ENCODE measurements at regions not wholly inside any gene's neighbourhood (a gene's known extent, or its start where the extent isn't known, plus 50 kb on each side); places are given as distances from the start of the nearest gene placed in this dataset.

GRCh38 chr3:68090571-68090970, 436.2 kb upstream of the SUCLG2 start:
- intact Hi-C loops (cut with micrococcal nuclease) = no loop called here
- H3K27me3 ChIP-seq (ENCODE audit: control insufficient read depth in 2 of 2, insufficient read depth in 2 of 2, low read length in 2 of 2) = no peaks in the 10 kb centered on the region
- no peak overlapping the region for H3K27ac Mint-ChIP-seq
- no peak overlapping the region for H3K27ac ChIP-seq (ENCODE audit: low read depth in 1 of 2, low read length in 2 of 2)
- no peak overlapping the region for H3K4me3 Mint-ChIP-seq
- no peaks in the 10 kb centered on the region for H3K4me1 Mint-ChIP-seq
- no peak overlapping the region for H2AFZ ChIP-seq (ENCODE audit: insufficient read depth, low read depth, low read length, poor library complexity, severe bottlenecking)
- no peaks in the 10 kb centered on the region for H3K79me2 ChIP-seq (ENCODE audit: insufficient read depth, low read length)
- H3K27me3 Mint-ChIP-seq (ENCODE audit: low read depth in 3 of 3) = no peaks in the 10 kb centered on the region
- H3K36me3 ChIP-seq (replicated peaks in 1 of 2; ENCODE audit: control insufficient read depth in 1 of 2, insufficient read depth in 2 of 2, low read length in 2 of 2) = no peaks in the 10 kb centered on the region
- no peaks in the 10 kb centered on the region for H3K9me3 ChIP-seq (replicated peaks in 1 of 2; ENCODE audit: control insufficient read depth in 1 of 2, insufficient read depth in 1 of 2, low read length in 2 of 2)
- no peaks in the 10 kb centered on the region for H3K4me1 ChIP-seq (ENCODE audit: control insufficient read depth in 1 of 2, insufficient read depth in 2 of 2, low read length in 2 of 2)
- peaks cover 0 to 3% (median 0%) of the 10 kb centered on the region in 7 donors for H3K9me3 Mint-ChIP-seq
- no peak for TF ChIP-seq CTCF (IDR thresholded peaks at IDR 0.05)
- H3K36me3 Mint-ChIP-seq = no peaks in the 10 kb centered on the region
- no peak overlapping the region for H3K4me2 ChIP-seq (replicated peaks; ENCODE audit: extremely low read depth, low read length, poor library complexity, severe bottlenecking)
- no peak overlapping the region for H3K4me3 ChIP-seq (replicated peaks in 1 of 3; ENCODE audit: low read depth in 2 of 3, low read length in 3 of 3)
- H4K20me1 ChIP-seq (ENCODE audit: insufficient read depth, low read length) = no peaks in the 10 kb centered on the region
- DNase-seq = no peak
- WGBS (ENCODE audit: insufficient coverage) = no CpG with 5 or more reads among the region's 1 CpG
- H3K9ac ChIP-seq (ENCODE audit: insufficient read depth, low read length, poor library complexity, severe bottlenecking) = no peak overlapping the region

GRCh38 chr3:68089572-68090011, 435.2 kb upstream of the SUCLG2 start:
- no peak overlapping the region for H3K4me2 ChIP-seq (replicated peaks; ENCODE audit: extremely low read depth, low read length, poor library complexity, severe bottlenecking)
- no peaks in the 10 kb centered on the region for H3K27me3 ChIP-seq (ENCODE audit: control insufficient read depth in 2 of 2, insufficient read depth in 2 of 2, low read length in 2 of 2)
- no peaks in the 10 kb centered on the region for H3K27me3 Mint-ChIP-seq (ENCODE audit: low read depth in 3 of 3)
- peaks cover 0 to 3% (median 0%) of the 10 kb centered on the region in 7 donors for H3K9me3 Mint-ChIP-seq
- no peak overlapping the region for H2AFZ ChIP-seq (ENCODE audit: insufficient read depth, low read depth, low read length, poor library complexity, severe bottlenecking)
- H3K36me3 Mint-ChIP-seq = no peaks in the 10 kb centered on the region
- no peak overlapping the region for H3K27ac Mint-ChIP-seq
- H3K4me1 ChIP-seq (ENCODE audit: control insufficient read depth in 1 of 2, insufficient read depth in 2 of 2, low read length in 2 of 2) = no peaks in the 10 kb centered on the region
- intact Hi-C loops (cut with micrococcal nuclease) = no loop called here
- H3K36me3 ChIP-seq (replicated peaks in 1 of 2; ENCODE audit: control insufficient read depth in 1 of 2, insufficient read depth in 2 of 2, low read length in 2 of 2) = no peaks in the 10 kb centered on the region
- DNase-seq = no peak
- no peak overlapping the region for H3K9ac ChIP-seq (ENCODE audit: insufficient read depth, low read length, poor library complexity, severe bottlenecking)
- H3K4me3 ChIP-seq (replicated peaks in 1 of 3; ENCODE audit: low read depth in 2 of 3, low read length in 3 of 3) = no peak overlapping the region
- TF ChIP-seq CTCF (IDR thresholded peaks at IDR 0.05) = no peak
- H3K4me3 Mint-ChIP-seq = no peak overlapping the region
- no peaks in the 10 kb centered on the region for H3K79me2 ChIP-seq (ENCODE audit: insufficient read depth, low read length)
- no peaks in the 10 kb centered on the region for H3K9me3 ChIP-seq (replicated peaks in 1 of 2; ENCODE audit: control insufficient read depth in 1 of 2, insufficient read depth in 1 of 2, low read length in 2 of 2)
- no peaks in the 10 kb centered on the region for H3K4me1 Mint-ChIP-seq
- no peak overlapping the region for H3K27ac ChIP-seq (ENCODE audit: low read depth in 1 of 2, low read length in 2 of 2)
- WGBS (ENCODE audit: insufficient coverage) = 100% methylated on average over 2 of the region's 3 CpGs
- H4K20me1 ChIP-seq (ENCODE audit: insufficient read depth, low read length) = no peaks in the 10 kb centered on the region
